ENCODE measurements at regions not wholly inside any gene's neighbourhood (a gene's known extent, or its start where the extent isn't known, plus 50 kb on each side); places are given as distances from the start of the nearest gene placed in this dataset.
"Not testable (repeated sequence)": the region's sequence is repeated elsewhere in the genome, so short reads cannot be mapped to it uniquely, and the experiment has no call there.

- no peak for DNase-seq (ENCODE audit: extremely low read depth, low read depth)
These were observed 155.4 kb upstream of the GOT2 start for GRCh38 chr16:58889516-58889915.

GRCh38 chr16:58885528-58886170 lies 151.5 kb upstream of the GOT2 start:
- DNase-seq (ENCODE audit: extremely low read depth, low read depth): no peak
- TF ChIP-seq, protein P1, sequence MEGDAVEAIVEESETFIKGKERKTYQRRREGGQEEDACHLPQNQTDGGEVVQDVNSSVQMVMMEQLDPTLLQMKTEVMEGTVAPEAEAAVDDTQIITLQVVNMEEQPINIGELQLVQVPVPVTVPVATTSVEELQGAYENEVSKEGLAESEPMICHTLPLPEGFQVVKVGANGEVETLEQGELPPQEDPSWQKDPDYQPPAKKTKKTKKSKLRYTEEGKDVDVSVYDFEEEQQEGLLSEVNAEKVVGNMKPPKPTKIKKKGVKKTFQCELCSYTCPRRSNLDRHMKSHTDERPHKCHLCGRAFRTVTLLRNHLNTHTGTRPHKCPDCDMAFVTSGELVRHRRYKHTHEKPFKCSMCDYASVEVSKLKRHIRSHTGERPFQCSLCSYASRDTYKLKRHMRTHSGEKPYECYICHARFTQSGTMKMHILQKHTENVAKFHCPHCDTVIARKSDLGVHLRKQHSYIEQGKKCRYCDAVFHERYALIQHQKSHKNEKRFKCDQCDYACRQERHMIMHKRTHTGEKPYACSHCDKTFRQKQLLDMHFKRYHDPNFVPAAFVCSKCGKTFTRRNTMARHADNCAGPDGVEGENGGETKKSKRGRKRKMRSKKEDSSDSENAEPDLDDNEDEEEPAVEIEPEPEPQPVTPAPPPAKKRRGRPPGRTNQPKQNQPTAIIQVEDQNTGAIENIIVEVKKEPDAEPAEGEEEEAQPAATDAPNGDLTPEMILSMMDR (IDR thresholded peaks at IDR 0.05; ENCODE audit: low read depth, low read length): no peak

More at GRCh38 chr16:58889516-58889915, 155.4 kb upstream of the GOT2 start:
- TF ChIP-seq, protein P1 (IDR thresholded peaks at IDR 0.05; ENCODE audit: low read depth, low read length): no peak

- TF ChIP-seq, protein P1 (IDR thresholded peaks at IDR 0.05; ENCODE audit: low read depth, low read length): no peak
- DNase-seq (ENCODE audit: extremely low read depth, low read depth): no peak
These were observed 150.0 kb upstream of the GOT2 start for GRCh38 chr16:58884141-58884540.

- TF ChIP-seq, protein P1 (IDR thresholded peaks at IDR 0.05; ENCODE audit: low read depth, low read length): no peak
- no peak for DNase-seq (ENCODE audit: extremely low read depth, low read depth)
These were observed 149.0 kb upstream of the GOT2 start for GRCh38 chr16:58883131-58883530.

- TF ChIP-seq, protein P1 (IDR thresholded peaks at IDR 0.05; ENCODE audit: low read depth, low read length): no peak
- DNase-seq (ENCODE audit: extremely low read depth, low read depth): no peak
These were observed 148.2 kb upstream of the GOT2 start for GRCh38 chr16:58882292-58882691.

GRCh38 chr16:58878641-58879040 lies 144.5 kb upstream of the GOT2 start:
- DNase-seq (ENCODE audit: extremely low read depth, low read depth): not testable (repeated sequence)

DNA sequence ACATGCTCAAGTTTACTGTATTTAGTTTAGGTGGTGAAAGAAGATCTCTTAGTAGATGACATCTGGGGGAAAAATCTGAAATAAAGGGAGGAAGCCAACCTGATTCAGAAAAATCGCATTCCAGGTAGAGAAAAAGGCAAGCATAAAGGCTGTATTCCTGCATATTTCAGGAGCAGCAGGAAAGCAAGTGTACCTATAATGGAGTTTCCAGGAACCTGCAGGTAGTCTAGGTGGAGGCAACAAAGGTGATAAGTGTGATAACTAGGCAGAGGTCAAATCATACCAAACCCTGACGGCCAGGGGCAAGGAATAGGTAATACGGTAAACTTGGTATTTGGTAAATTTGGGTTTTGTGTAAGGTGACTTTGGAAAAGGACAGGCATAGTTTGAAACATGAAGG lies 132.8 kb upstream of the GOT2 start:
- DNase-seq (ENCODE audit: extremely low read depth, low read depth): no peak
- TF ChIP-seq, protein P1 (IDR thresholded peaks at IDR 0.05; ENCODE audit: low read depth, low read length): no peak

GRCh38 chr16:58863761-58864160 lies 129.6 kb upstream of the GOT2 start:
- TF ChIP-seq, protein P1 (IDR thresholded peaks at IDR 0.05; ENCODE audit: low read depth, low read length): no peak
- no peak for DNase-seq (ENCODE audit: extremely low read depth, low read depth)
